HEK293 (cell line): ENCODE measurements at regions not wholly inside any gene's neighbourhood (a gene's known extent, or its start where the extent isn't known, plus 50 kb on each side); places are given as distances from the start of the nearest gene placed in this dataset.

Experiments used
- ZNF558 ChIP-seq: fragments of 450-650 bp; formaldehyde crosslinking; IDR thresholded peaks from 2 replicates; pipeline ENCODE4 v1.5.1; 2016; ENCODE audit warnings: missing biosample characterization, missing genetic modification characterization
- ZNF830 ChIP-seq: fragments of 450-650 bp; IDR thresholded peaks from 2 replicates; pipeline ENCODE4 v1.5.0; 2018; ENCODE audit warnings: missing biosample characterization, missing genetic modification characterization, low read depth, mild to moderate bottlenecking, moderate library complexity
- TF ChIP-seq, protein P1 (sequence below): fragments of 450-650 bp; formaldehyde crosslinking; IDR thresholded peaks from 2 replicates; pipeline ENCODE4 v1.5.1; 2016; ENCODE audit warnings: missing biosample characterization, missing genetic modification characterization, low read depth
- TF ChIP-seq, protein P2 (sequence below): IDR thresholded peaks from 2 replicates; pipeline ENCODE4 v1.6.1; 2011; ENCODE audit warnings: mild to moderate bottlenecking, low read depth, low read length, borderline replicate concordance
- TF ChIP-seq, protein P3 (sequence below): fragments of 450-650 bp; formaldehyde crosslinking; IDR thresholded peaks from 2 replicates; pipeline ENCODE4 v1.5.1; 2016; ENCODE audit warnings: missing biosample characterization, missing genetic modification characterization
- TF ChIP-seq, protein P4 (sequence below): fragments of 450-650 bp; formaldehyde crosslinking; IDR thresholded peaks from 2 replicates; pipeline ENCODE4 v1.5.1; 2017; ENCODE audit warnings: missing biosample characterization, missing genetic modification characterization

DNA sequence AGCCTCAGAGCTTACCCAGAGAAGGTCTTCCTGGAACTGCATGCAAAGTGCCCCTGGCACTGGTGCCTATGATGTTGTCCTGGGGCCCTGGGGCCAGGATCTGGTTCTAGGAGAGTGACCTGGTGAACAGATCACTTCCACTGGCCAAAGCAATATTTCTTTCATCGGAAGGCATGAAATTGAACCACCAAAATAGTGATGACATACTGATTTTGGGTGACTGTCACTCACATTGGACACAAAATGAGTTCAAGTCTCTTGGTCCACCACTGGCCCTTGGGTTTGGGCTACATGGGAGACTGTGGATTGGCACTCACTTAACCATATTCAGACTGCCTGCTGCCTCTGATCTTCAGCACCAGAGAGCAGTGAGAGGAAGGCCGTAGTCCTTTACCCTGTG, 549.3 kb upstream of the PPP2R3A start:
- TF ChIP-seq ZNF830 (tag by site-specific recombination) (no peak), ZNF558 (no peak)
- TF ChIP-seq, protein P1, sequence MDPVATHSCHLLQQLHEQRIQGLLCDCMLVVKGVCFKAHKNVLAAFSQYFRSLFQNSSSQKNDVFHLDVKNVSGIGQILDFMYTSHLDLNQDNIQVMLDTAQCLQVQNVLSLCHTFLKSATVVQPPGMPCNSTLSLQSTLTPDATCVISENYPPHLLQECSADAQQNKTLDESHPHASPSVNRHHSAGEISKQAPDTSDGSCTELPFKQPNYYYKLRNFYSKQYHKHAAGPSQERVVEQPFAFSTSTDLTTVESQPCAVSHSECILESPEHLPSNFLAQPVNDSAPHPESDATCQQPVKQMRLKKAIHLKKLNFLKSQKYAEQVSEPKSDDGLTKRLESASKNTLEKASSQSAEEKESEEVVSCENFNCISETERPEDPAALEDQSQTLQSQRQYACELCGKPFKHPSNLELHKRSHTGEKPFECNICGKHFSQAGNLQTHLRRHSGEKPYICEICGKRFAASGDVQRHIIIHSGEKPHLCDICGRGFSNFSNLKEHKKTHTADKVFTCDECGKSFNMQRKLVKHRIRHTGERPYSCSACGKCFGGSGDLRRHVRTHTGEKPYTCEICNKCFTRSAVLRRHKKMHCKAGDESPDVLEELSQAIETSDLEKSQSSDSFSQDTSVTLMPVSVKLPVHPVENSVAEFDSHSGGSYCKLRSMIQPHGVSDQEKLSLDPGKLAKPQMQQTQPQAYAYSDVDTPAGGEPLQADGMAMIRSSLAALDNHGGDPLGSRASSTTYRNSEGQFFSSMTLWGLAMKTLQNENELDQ (tag by site-specific recombination) = no peak
- TF ChIP-seq, protein P2, sequence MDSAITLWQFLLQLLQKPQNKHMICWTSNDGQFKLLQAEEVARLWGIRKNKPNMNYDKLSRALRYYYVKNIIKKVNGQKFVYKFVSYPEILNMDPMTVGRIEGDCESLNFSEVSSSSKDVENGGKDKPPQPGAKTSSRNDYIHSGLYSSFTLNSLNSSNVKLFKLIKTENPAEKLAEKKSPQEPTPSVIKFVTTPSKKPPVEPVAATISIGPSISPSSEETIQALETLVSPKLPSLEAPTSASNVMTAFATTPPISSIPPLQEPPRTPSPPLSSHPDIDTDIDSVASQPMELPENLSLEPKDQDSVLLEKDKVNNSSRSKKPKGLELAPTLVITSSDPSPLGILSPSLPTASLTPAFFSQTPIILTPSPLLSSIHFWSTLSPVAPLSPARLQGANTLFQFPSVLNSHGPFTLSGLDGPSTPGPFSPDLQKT = no peak
- TF ChIP-seq, protein P3, sequence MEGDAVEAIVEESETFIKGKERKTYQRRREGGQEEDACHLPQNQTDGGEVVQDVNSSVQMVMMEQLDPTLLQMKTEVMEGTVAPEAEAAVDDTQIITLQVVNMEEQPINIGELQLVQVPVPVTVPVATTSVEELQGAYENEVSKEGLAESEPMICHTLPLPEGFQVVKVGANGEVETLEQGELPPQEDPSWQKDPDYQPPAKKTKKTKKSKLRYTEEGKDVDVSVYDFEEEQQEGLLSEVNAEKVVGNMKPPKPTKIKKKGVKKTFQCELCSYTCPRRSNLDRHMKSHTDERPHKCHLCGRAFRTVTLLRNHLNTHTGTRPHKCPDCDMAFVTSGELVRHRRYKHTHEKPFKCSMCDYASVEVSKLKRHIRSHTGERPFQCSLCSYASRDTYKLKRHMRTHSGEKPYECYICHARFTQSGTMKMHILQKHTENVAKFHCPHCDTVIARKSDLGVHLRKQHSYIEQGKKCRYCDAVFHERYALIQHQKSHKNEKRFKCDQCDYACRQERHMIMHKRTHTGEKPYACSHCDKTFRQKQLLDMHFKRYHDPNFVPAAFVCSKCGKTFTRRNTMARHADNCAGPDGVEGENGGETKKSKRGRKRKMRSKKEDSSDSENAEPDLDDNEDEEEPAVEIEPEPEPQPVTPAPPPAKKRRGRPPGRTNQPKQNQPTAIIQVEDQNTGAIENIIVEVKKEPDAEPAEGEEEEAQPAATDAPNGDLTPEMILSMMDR = no peak
- TF ChIP-seq, protein P4, sequence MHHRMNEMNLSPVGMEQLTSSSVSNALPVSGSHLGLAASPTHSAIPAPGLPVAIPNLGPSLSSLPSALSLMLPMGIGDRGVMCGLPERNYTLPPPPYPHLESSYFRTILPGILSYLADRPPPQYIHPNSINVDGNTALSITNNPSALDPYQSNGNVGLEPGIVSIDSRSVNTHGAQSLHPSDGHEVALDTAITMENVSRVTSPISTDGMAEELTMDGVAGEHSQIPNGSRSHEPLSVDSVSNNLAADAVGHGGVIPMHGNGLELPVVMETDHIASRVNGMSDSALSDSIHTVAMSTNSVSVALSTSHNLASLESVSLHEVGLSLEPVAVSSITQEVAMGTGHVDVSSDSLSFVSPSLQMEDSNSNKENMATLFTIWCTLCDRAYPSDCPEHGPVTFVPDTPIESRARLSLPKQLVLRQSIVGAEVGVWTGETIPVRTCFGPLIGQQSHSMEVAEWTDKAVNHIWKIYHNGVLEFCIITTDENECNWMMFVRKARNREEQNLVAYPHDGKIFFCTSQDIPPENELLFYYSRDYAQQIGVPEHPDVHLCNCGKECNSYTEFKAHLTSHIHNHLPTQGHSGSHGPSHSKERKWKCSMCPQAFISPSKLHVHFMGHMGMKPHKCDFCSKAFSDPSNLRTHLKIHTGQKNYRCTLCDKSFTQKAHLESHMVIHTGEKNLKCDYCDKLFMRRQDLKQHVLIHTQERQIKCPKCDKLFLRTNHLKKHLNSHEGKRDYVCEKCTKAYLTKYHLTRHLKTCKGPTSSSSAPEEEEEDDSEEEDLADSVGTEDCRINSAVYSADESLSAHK (tag by site-specific recombination) = no peak
